ENCODE measurements at regions not wholly inside any gene's neighbourhood (a gene's known extent, or its start where the extent isn't known, plus 50 kb on each side); places are given as distances from the start of the nearest gene placed in this dataset.
A peak's percentile ranks its signal among the peaks of the same experiment; 100 is the strongest.
"Not testable (repeated sequence)": the region's sequence is repeated elsewhere in the genome, so short reads cannot be mapped to it uniquely, and the experiment has no call there.

DNA sequence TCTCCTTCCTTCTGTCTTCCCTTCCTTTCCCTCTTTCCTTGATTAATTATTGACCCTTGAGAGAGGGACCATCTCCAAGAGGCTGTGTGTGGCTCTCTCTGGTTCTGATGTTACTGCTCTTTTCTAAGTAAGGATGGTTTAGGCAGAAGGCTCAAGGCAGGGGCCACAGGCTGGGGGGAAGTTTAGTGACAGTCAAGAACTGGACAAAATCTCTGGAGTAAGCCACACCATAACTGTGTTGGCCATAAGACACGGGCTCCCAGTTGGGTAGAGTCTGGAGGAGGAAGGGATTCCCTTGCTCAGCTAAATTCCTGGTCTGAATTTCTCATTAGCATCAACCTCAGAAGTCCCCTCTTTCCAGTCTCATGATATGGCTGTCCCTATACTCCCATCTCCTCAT, 74.7 kb downstream of the BUD13 start:
- no peak for DNase-seq (ENCODE audit: low spot score)

DNA sequence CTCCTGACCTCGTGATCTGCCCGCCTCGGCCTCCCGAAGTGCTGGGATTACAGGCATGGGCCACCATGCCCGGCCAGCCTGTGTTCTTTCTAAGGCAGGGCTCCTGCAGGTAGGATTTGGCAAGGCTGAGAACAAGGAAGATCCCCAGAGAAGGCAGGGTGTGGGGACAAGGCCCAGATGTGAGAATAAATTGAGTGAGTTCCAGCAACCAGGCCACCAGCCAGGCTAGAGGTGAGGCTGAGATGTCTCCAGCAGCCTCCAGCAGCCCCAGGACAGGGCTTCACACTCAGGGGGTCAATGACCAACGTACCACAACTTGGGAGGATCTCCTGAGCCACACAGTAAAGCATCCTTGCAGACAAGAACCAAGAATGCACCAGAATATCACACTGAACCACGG, 75.1 kb downstream of the BUD13 start:
- DNase-seq (ENCODE audit: low spot score) = no peak

DNA sequence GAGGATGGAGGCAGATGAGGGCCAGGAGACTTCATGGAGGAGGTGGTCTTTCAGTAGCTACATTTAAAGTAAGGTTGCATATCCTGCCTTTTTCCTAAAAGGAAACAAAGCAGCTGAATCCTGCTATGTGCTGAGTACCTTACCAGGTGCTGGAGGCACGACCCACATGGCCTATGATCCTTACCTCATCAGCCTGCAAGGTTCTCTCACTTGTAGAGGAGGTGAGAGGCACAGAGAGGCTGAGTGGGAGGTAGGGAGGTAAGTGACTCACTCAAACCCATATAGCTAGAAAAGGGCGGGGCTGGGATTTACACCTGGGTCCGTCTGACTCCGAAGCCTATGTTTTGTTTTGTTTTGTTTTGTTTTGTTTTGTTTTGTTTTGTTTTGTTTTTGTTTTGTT, 75.8 kb downstream of the BUD13 start:
- DNase-seq (ENCODE audit: low spot score) = no peak

DNA sequence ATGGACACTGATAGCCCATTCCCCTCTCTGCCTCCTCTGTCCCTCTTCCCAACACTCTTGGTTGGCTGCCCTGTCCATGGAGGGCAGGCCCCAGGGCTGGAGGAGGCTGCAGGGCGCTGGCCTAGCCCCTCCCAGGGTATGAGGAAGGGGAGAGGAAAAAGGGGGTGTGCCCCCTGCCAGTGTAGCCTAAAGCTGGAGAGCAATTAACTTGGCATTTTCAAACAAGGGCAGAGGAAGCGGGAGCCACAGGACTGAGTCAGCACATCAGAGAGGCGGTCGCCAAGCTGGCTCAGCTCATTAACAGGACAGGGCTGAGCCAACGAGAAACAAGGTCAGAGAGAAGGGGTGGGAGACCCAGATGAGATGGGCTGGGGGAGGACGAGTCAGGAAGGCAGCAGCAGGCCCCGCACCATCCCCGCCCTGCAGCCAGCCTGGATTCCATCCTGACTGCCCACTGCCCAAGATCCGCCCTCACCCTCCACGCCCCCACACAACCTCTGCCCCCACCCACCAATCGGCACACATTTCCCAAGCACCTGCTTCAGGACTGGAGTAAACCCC, 76.3 kb downstream of the BUD13 start:
- no peak for DNase-seq (ENCODE audit: low spot score)

DNA sequence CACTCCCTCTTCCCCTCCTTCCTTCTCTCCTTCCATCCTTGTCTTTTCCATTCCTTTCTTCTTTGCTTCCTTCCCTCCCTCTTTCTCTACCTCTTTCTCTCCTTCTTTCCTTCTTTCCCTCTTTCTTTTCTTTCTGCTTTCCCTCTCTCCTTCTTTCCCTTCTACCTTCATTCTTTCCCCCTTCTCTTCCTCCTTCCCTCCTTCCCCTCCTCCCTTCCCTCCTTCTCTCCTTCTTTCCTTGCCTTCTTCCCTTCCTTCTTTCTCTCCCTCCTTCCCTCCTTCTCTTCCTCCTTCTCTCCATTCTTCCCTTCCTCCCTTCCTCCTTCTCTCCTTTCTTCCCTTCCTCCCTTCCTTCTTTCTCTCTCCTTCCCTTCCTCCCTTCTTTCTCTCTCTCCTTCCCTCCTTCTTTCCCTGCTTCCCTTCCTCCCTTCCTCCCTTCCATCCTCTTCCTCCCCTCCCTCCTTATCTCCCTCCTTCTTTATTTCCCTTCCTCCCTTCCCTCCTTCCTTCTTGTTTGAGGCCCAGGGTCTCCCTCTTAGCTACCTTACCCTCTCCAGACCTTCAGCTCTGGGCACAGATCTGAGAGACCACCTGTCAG, 77.0 kb downstream of the BUD13 start:
- DNase-seq (ENCODE audit: low spot score) = no peak

DNA sequence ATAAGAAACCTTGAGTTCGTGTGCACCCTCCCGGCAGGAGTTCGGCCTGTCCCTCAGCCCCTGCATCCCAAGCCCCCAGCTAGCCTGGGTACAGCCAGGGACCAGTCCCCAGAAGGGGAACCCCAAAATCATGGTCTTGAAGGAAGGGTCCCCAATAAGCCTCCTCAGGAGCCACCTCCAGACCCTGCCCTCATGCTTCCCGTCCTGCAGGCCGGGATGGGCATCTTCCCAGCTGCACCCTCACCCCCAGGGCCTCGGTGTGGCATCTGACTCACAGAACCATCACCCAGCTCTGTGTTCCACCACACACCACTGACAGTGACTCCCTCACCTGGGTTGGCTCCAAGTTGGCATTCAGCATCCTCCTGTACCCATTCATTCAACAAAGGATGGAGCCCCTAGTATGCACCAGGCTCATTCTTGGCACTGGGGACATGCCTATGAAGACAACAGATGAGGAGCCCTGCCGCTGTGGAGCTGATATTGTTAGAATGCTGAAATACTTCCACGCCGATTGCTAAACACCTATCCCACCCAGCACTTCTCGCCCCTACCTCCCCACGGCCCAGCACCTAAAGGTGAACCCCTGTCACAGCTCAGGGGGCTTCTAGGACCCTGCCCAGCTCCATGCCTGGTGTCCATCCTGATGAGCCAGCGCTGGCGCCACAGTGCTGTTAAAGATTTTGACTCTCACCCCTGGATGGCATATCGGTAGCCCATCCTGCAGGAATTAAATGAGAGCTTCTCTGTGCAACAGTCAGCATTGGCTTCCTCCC, 77.8 kb downstream of the BUD13 start:
- no peak for DNase-seq (ENCODE audit: low spot score)

DNA sequence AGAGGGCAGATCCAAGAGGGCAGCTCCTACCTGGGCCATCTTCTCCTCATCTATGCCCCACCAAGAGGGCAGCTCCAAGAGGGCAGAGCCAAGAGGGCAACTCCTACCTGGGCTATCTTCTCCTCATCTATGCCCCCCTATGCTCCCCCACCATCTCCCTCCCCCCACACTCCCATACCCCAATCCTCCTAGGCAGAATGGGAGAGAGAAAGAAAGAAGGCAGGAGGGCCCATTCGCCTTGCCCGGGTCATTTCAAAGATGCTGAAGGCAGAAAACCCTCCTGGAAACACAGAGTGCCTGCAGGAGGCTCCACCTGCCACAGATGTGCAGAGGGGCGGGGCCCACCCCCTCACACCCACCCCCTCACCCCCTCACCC, 78.5 kb downstream of the BUD13 start:
- no peak for DNase-seq (ENCODE audit: low spot score)

DNA sequence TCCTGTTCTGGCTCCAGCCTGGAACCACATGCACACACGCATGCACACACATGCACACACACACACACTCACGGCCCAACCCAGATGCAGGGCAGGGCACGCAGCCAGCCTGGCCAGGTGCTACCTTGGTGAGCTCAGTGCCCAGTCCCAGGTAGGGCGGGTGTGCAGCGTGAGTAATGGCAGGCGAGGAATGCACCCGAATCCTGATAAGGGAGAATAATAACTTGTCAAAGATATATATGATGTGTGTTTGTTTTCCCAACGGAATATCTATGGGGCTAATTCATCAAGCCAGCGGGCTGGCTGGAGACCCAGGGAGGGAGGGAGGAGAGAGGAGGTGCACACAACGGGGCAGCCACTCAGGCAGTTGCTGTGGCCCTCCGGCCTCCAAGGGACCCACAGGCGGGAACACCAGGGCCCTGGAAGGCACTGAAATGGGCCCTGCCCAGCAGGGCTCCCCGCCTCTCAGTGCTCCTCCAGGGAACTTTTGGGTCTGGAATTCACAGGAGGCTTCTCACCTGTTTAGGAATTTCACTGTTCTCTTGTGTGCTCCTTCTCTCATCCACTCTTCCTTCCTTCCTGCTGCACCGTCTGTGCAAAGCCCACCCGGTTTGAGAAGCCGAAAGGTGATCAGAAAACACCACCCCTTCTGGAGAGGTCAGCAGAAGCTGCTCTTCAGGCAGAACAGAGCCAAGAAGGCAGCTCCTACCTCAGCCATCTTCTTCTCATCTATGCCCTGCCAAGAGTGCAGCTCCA, 79.0 kb downstream of the BUD13 start:
- DNase-seq (ENCODE audit: low spot score) = peak; percentile 82

DNA sequence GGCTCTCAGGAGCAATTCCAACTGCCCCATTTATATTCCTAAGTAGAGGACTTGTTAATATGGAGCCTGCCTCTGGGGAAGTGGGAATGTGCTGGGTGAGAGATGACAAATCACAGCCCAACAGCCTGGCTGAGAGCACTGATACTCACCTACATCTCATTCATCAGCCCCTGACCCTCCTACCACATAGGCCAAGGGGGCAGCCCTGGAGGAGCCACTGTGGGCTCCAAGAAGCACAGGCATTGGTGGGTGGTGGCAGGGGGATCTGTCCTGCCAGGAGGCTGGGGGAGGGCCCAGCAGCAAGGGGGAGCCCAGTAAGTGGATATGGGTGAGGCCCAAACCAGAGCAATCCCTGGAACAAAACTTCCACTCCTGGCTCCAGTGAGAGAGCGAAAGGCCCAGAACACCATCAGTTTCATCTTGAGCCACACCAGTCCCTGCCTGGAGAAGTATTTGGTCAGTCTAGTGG, 79.7 kb downstream of the BUD13 start:
- DNase-seq (ENCODE audit: low spot score) = no peak

DNA sequence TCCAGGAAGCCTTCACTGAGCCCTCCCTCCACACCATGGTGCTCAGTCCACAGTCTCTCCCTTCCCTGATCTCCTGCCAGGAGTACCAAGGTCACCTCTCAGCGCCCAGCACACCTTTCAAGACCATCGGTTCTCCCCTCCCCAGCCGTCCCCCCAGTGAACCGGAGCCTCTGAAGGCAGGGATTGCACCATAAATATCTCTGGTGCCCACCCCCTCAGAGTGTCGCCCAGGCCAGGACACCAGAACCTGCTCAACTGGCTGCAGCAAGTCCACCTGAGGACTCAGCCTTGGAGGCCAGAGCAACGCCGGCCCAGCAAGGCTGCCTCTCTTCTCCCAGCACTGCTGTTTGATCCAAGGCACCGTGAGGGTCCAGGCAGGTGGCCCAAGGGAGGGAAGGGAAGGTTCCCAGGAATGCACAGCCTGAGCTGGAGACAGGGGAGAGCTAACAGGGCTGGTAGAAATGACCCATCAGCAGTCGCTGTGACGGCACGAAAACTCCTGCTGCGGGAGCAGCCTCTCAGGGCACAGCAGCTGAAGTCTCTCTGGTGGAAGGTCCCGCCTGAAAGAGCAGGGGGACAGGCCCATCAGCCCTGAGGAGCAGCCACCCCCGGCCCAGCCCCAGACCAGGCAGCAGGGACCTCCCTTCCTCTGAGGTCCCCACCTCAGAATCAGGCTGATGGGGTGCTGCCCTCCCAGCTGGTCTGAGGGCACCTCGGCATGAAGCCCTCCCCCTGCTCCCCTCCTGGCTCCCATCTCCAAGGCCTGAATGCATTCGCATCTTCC, 80.3 kb downstream of the BUD13 start:
- no peak for DNase-seq (ENCODE audit: low spot score)

DNA sequence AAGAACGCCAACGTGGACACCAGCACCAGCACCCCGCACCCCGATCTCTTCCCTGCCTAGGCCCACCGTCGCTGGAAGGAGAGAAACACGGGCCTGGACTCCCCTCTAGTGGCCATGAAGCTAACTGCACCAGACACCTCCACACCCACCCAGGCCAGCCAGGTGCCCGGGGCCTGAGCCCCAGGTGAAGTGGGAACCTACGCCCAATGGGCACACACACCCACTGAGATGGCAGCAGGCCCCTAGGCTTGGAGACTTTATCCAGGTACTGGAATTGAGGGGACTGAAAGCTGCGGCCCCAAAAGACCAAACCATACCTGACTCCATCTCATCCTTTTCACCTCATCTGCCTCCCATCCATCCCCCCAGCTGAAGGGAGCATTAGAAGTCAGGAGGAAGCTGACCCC, 81.0 kb downstream of the BUD13 start:
- no peak for DNase-seq (ENCODE audit: low spot score)

DNA sequence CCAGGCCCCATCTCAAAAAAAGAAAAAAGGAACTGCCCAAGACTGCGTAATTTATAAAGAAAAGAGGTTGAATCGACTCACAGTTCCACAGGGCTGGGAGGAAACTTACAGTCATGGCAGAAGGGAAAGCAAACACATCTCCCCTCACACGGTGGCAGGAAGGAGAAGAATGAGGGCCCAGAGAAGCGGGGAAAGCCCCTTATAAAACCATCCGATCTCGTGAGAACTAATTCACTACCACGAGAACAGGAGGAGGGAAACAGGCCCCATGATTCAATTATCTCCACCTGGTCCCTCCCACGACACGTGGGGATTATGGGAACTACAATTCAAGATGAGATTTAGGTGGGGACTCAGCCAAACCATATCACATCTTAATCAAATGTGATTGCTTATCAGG, 82.2 kb downstream of the BUD13 start:
- no peak for DNase-seq (ENCODE audit: low spot score)

DNA sequence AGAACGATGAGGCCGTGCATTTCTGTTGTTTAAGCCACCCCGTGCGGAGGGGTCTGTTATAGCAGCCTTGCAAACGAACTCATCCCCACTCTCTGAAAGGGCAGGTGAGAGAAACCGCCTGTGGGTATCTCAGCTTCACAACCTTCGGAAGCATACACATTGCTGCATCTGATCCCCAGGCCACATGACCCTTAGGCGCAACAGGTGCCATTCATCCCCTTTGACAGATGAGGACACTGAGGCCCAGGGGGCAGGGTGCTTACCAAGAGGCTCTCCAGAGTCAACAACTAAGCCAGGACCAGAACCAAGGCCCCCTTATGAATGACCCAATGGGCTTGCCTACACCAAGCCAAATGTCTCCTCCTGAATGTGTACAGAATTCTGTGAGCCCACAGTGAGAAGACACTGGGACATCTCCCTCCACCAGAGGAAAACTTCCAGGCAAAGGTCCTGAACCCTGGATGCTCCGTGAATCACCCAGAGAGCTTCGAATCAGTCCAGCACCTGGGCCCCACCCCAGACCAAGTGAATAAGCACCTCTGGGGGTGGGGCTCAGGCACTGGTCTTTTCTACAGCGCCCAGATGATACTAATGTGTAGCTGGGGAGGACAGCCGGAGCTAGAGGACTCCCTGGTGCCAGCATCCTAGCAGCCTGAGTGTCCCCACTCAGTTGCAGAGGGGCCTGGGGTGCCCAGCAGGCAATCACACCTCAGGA, 83.2 kb downstream of the BUD13 start:
- DNase-seq (ENCODE audit: low spot score) = no peak

DNA sequence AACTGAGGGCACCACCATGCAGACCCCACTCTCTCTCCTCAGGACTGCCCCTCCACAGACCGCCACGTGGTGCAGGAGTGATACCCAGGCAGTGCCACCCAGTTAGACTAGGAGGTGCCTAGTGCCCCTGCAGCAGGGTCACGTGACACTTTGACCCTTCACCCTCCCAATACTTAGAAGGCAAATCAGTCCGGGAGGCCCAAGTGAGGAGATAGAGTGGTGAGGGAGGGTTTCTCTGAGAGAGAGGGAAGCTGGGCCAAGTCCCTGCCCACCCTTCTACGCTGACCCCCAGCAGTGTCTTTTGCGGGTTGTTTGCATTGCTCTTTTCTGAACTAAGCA, 84.6 kb downstream of the BUD13 start:
- DNase-seq (ENCODE audit: low spot score) = no peak

DNA sequence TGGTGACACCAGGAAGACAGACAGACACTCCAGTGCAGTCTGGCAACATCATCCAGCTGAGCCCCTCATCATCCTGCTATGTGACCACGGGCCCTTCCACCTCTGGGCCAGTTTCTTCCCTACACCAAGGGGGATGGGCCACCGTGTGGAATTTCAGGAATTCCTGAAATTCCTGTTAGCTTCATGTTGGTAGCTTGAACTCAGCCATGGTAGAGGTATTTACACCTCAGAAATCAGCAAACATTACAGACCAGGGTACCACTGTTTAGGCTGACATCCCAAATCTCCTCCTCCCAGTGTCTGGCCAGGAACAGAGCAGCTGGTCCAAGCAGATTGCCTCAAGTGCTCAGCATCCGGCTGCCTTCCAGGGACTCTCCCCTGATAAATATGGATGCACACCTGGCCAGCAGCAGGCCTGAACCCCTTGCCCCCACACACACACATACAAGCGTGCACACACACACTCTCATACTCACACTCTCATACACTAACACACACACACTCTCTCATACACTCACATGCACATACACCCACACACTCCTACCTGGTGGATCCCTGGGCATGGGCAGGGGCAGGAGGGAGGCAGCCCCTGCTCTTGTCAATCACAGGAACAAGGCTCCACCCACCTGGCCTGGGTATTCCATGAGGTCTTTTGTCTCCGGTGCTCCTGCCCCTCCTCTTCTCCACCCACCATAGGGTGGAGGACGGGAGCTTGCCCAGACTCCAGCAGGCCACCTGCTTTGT, 85.2 kb downstream of the BUD13 start:
- DNase-seq (ENCODE audit: low spot score) = no peak

DNA sequence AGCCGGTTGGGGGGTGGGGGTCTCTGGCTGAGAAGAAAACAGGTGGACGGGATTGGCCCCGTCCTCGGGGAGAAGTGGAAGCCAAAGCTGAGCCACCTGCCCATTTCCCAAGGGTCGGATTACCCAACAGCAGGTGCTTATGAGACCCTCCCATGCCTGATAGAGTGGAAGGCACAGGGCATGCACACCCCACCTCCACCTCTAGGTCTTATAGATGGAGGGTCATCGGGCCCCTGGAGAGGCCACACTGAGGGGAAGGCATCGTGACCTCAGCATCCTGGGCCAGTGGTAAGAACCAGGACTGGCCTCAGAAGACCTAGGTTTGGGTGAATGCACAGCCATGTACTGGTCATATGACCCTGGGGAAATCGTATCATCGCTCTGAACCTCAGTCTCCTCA, 85.9 kb downstream of the BUD13 start:
- DNase-seq (ENCODE audit: low spot score) = no peak

DNA sequence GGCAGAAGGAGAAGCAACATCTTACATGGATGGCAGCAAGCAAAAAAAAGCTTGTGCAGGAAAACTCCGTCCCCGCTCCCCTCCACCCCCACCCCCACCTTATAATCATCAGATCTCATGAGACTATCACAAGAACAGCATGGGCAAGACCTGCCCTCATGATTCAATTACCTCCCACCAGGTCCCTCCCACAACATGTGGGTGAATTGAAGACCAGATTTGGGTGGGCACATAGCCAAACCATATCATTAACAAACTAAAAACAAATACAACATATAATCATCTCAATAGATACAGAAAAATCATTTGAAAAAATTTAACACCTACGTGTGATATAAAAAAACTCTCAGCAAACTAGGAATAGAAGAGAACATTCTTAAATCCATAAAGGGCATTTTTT, 88.8 kb downstream of the BUD13 start:
- DNase-seq (ENCODE audit: low spot score) = no peak

DNA sequence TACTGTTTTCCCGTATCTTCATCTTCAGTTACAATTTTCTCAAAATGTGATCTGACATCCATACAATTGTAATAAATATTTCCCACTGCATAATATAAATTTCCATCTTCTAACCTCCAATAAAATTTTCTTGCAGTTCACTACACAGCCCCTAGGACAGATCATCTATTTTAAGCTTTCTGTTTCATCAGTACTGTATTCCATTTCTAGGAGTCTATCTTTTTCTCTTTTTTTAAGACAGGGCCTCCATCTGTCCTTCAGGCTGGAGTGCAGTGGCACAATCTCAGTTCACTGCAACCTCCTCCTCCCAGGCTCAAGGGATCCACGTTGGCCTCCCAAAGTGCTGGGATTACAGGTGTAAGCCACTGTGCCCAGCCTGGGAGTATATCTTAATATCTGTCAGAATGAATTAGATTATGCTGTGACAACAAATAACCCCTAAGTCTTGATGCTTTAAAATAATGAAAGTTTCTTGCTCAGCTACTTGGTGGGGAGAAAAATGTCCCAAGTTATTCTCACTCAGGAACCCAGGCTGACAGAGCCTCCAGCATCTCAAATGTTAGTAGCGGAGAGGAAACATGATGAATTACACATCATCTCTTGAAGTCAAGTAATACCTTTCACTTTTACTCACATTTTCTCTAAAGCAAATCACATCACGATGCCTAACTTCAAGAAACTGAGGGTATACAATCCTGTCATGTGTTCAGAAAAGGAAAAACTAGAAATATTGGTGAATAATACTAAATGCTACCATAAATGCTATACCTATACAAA, 92.2 kb downstream of the BUD13 start:
- no peak for DNase-seq (ENCODE audit: low spot score)

DNA sequence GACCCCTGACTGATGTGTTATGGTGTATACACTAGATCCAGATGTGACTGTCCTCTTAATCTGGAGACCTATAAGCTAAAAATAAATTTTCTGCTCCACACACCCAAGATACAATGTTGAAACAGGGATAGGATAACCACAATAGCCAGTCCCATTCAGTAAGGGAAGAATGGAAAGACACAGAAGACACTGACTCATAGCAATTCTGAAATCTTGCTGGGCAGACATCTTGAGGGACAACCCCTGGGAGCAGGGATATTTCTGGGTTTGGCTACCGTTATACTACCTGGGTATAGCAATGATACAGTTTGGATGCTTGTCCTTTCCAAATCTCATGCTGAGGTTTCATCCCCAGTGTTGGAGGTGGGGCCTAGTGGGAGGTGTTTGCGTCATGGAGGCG, 93.9 kb downstream of the BUD13 start:
- DNase-seq (ENCODE audit: low spot score) = no peak

DNA sequence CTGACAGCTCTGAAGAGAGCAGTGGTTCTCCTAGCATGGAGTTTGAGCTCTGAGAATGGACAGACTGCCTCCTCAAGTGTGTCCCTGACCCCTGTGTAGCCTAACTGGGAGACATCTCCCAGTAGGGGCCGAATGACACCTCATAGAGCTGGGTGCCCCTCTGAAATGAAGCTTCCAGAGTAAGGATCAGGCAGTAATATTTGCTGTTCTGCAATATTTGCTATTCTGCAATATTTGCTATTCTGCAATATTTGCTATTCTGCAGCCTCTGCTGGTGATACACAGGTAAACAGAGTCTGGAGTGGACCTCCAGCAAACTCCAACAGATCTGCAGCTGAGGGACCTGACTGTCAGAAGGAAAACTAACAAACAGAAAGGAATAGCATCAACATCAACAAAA, 105.5 kb downstream of the BUD13 start:
- not testable (repeated sequence) for DNase-seq (ENCODE audit: low spot score)
